ENCODE measurements at regions not wholly inside any gene's neighbourhood (a gene's known extent, or its start where the extent isn't known, plus 50 kb on each side); places are given as distances from the start of the nearest gene placed in this dataset. TPM values are rescaled to one million over a fixed set of nuclear protein-coding genes. Genes with fewer than 3 reads are reported as not detected.
A peak's percentile ranks its signal among the peaks of the same experiment; 100 is the strongest.

GRCh38 chr3:76985645-76986044 is 54.3 kb upstream of the ROBO2 start:
- DNase-seq (ENCODE audit: extremely low read depth in 1 of 4, low spot score in 3 of 4), result no peak
- POLR2A ChIA-PET, result interaction anchor here (0.6 kb wide), 1 partner anchor 64 kb away, joined by 3 read pairs; no protein-coding TSS in a partner anchor
- no peak overlapping the region for H3K4me2 ChIP-seq (ENCODE audit: insufficient read depth, low read length)
- no peak for FAIRE-seq
- H3K4me1 ChIP-seq (replicated peaks in 1 of 2; ENCODE audit: control insufficient read depth in 2 of 2, insufficient read depth in 2 of 2, low read length in 2 of 2), result no peaks in the 10 kb centered on the region
- H3K79me2 ChIP-seq (ENCODE audit: control insufficient read depth, insufficient read depth, low read length), result no peaks in the 10 kb centered on the region
- no peaks in the 10 kb centered on the region for H3K27me3 ChIP-seq (ENCODE audit: control insufficient read depth in 2 of 2, insufficient read depth in 2 of 2, low read length in 2 of 2)
- no peaks in the 10 kb centered on the region for H4K20me1 ChIP-seq (replicated peaks; ENCODE audit: control insufficient read depth, insufficient read depth, low read length)
- H3K9me3 ChIP-seq (replicated peaks; ENCODE audit: control insufficient read depth, insufficient read depth, low read depth, low read length), result no peaks in the 10 kb centered on the region
- no peaks in the 10 kb centered on the region for H3K36me3 ChIP-seq (ENCODE audit: control insufficient read depth, insufficient read depth, low read length)
- no peak overlapping the region for H3K4me3 ChIP-seq
- no peaks in the 10 kb centered on the region for H3K9me1 ChIP-seq (ENCODE audit: control insufficient read depth, insufficient read depth, low read length)
- H3K27ac ChIP-seq (ENCODE audit: extremely low read depth, low read depth, low read length), result no peak overlapping the region
- H3K9ac ChIP-seq (ENCODE audit: insufficient read depth in 1 of 2, low read depth in 2 of 2, low read length in 2 of 2), result no peak overlapping the region
- in situ Hi-C loops (cut with MboI), result no loop called here
- intact Hi-C loops (cut with micrococcal nuclease), result no loop called here
- BruUV-seq (replicated peaks), result no TSS peak
- ATAC-seq, result no peak
- TF ChIP-seq HIVEP1 (CRISPR knock-in tag; IDR thresholded peaks at IDR 0.05) (no peak), RCOR1 (IDR thresholded peaks at IDR 0.05; ENCODE audit: borderline replicate concordance in 1 of 2, low read depth in 2 of 2, low read length in 2 of 2) (no peak)
- no peak overlapping the region for H2AFZ ChIP-seq (ENCODE audit: low read depth, low read length)
- CTCF ChIA-PET (ENCODE audit: low intra/inter-chr PET ratio), result no interaction called here

DNA sequence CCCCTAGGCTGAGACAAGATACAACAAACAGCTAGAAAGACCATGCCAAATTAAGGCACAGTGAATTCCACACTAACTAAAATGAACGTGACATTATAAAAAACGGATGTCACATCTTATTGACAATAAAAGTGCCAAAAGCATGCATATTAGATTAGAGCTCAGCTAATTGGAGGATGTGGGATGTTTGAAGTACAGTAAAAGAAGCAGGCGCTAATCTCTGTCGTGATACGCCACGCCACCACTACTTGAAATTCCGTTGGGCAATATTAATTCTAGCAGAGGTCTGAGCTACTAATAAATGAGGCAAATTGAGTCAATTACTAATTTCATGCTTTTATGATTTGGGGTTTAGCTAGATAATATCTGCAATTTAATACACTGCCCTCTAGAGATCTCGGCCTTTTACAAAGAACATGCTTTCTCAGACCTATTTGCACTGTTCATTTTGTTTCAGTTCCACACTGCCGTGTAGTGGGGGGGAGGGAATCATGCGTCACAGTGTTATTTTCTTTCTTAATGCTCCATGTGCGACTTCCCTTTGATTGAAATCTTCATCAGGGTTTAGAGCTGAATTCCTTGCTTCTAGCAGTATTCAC is 52.9 kb upstream of the ROBO2 start:
- intact Hi-C loops (cut with micrococcal nuclease), result no loop called here
- Histone ChIP-seq H3K36me3 (ENCODE audit: control insufficient read depth, insufficient read depth, low read length) (no peaks in the 10 kb centered on the region), H3K4me3 (no peak overlapping the region), H3K27me3 (ENCODE audit: control insufficient read depth in 2 of 2, insufficient read depth in 2 of 2, low read length in 2 of 2) (no peaks in the 10 kb centered on the region), H3K4me2 (ENCODE audit: insufficient read depth, low read length) (no peak overlapping the region), H3K9me1 (ENCODE audit: control insufficient read depth, insufficient read depth, low read length) (no peaks in the 10 kb centered on the region), H4K20me1 (replicated peaks; ENCODE audit: control insufficient read depth, insufficient read depth, low read length) (no peaks in the 10 kb centered on the region), H3K27ac (ENCODE audit: extremely low read depth, low read depth, low read length) (no peak overlapping the region), H2AFZ (ENCODE audit: low read depth, low read length) (no peak overlapping the region), H3K9ac (ENCODE audit: insufficient read depth in 1 of 2, low read depth in 2 of 2, low read length in 2 of 2) (no peak overlapping the region), H3K9me3 (replicated peaks; ENCODE audit: control insufficient read depth, insufficient read depth, low read depth, low read length) (no peaks in the 10 kb centered on the region), H3K79me2 (ENCODE audit: control insufficient read depth, insufficient read depth, low read length) (no peaks in the 10 kb centered on the region), H3K4me1 (replicated peaks in 1 of 2; ENCODE audit: control insufficient read depth in 2 of 2, insufficient read depth in 2 of 2, low read length in 2 of 2) (no peaks in the 10 kb centered on the region)
- WGBS (ENCODE audit: insufficient coverage, low coverage, missing lambda C conversion rate), result 0% methylated on average over 11 of the region's 11 CpGs
- POLR2A ChIA-PET, result no interaction called here
- TF ChIP-seq, protein P1, sequence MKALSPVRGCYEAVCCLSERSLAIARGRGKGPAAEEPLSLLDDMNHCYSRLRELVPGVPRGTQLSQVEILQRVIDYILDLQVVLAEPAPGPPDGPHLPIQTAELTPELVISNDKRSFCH (CRISPR knock-in tag; IDR thresholded peaks at IDR 0.05), result no peak
- TF ChIP-seq, protein P1 (tag; IDR thresholded peaks at IDR 0.05), result no peak
- TF ChIP-seq MYNN (IDR thresholded peaks at IDR 0.05) (no peak), MYNN (CRISPR knock-in tag; IDR thresholded peaks at IDR 0.05) (no peak), CHD2 (IDR thresholded peaks at IDR 0.05; ENCODE audit: low read depth, low read length) (no peak), ZNF316 (IDR thresholded peaks at IDR 0.05) (no peak)
- CTCF ChIA-PET (ENCODE audit: low intra/inter-chr PET ratio), result no interaction called here
- ATAC-seq (no peak), FAIRE-seq (no peak), DNase-seq (ENCODE audit: extremely low read depth in 1 of 4, low spot score in 3 of 4) (peak in 1 of 4 experiments; percentile 2)
- in situ Hi-C loops (cut with MboI), result no loop called here
- no TSS peak for BruUV-seq (replicated peaks)

Small RNA genes in the stretch of these regions (small RNA-seq; reads per million reads assigned to genes)
- gene RF00019, result not detected

All from K562 (cell line).